Right lobe of liver (tissue), 6 donors: ENCODE measurements at regions not wholly inside any gene's neighbourhood (a gene's known extent, or its start where the extent isn't known, plus 50 kb on each side); places are given as distances from the start of the nearest gene placed in this dataset.

ENCODE experiments used
- ATAC-seq, 4 donors: fragments of 200-7000 bp; cut with Tn5 transposase; one replicate each; pipeline ENCODE4 v1.9.1; 2020; ENCODE audit warnings: mild to moderate bottlenecking in 4 of 4, moderate library complexity in 4 of 4
- DNase-seq, 3 donors: peaks; one replicate each; pipeline ENCODE4 v3.0.0-alpha.2; 2020
- H3K27ac ChIP-seq, 3 donors: fragments of 200-600 bp; one replicate each; pipeline ENCODE4 v1.8.0; 2022
- H3K27me3 ChIP-seq, 2 donors: fragments of 200-600 bp; one replicate each; pipeline ENCODE4 v1.8.0; 2022
- H3K36me3 ChIP-seq, 4 donors: fragments of 200-600 bp; sonication (generic) in 1 of 4; one replicate each; pipeline versions ENCODE4 v1.5.1 to v1.8.0; 2017 to 2022; ENCODE audit warnings: control low read depth in 1 of 4
- H3K4me1 ChIP-seq, 4 donors: fragments of 200-600 bp; sonication (generic) in 1 of 4; one replicate each; pipeline versions ENCODE4 v1.5.1 to v1.8.0; 2017 to 2022; ENCODE audit warnings: control low read depth in 1 of 4
- H3K4me3 ChIP-seq, 3 donors: fragments of 200-600 bp; one replicate each; pipeline ENCODE4 v1.8.0; 2022
- H3K9me3 ChIP-seq, 4 donors: fragments of 200-600 bp; sonication (generic) in 1 of 4; one replicate each; pipeline versions ENCODE4 v1.5.1 to v1.8.0; 2017 to 2022; ENCODE audit warnings: control low read depth in 1 of 4
- CTCF ChIP-seq, 4 donors: fragments of 200-600 bp in 3 of 4; fragments of 450-650 bp in 1 of 4; IDR thresholded peaks; one replicate each; pipeline versions ENCODE4 v1.5.1 to v1.8.0; 2016 to 2022; ENCODE audit warnings: antibody characterized with exemption in 4 of 4, mild to moderate bottlenecking in 2 of 4
- POLR2A ChIP-seq: fragments of 450-650 bp; IDR thresholded peaks from one replicate; pipeline ENCODE4 v1.6.1; 2017; ENCODE audit warnings: antibody characterized with exemption, mild to moderate bottlenecking
- WGBS: methylation state at CpG from one replicate; pipeline ENCODE4 v1.1.6; 2018; ENCODE audit warnings: low coverage, low lambda C conversion rate; ENCODE audit not compliant: insufficient coverage; ENCODE audit errors: missing lambda C conversion rate; 5-methylcytosine and 5-hydroxymethylcytosine counted together
- intact Hi-C, 2 donors: fragments of 100-400 bp; cut with DNase I; formaldehyde crosslinking; loops; one replicate each; pipeline versions ENCODE4 v1.11.2 to v1.14.1; 2022
- donor health status: DM: no; HTN: yes; CAD: no.
- donor health status: DM: no; HTN: no; CAD: no.
- donor health status: DM: no; HTN: no; CAD: no.
- donor health status: DM: no; HTN: yes; CAD: no.
- donor health status: DM: no; HTN: yes; CAD: no.

- WGBS, result 89% methylated on average over 12 of the region's 18 CpGs
- Histone ChIP-seq H3K36me3 (no peaks in the 10 kb centered on the region), H3K27me3 (no peaks in the 10 kb centered on the region), H3K9me3 (no peaks in the 10 kb centered on the region), H3K27ac (no peak overlapping the region), H3K4me3 (no peak overlapping the region), H3K4me1 (peaks cover 0 to 8% (median 0%) of the 10 kb centered on the region in 4 donors)
- no peak for TF ChIP-seq POLR2A
- TF ChIP-seq CTCF (IDR thresholded peaks at IDR 0.05), result no peak
- DNase-seq, result no peak
- no peak for ATAC-seq
- intact Hi-C loops, result no loop called here
Observed at GRCh38 chr2:236718207-236718992, 148.8 kb downstream of the ACKR3 start.

GRCh38 chr2:236719192-236719635 lies 149.6 kb downstream of the ACKR3 start:
- intact Hi-C loops, result no loop called here
- WGBS, result 70% methylated on average over 5 of the region's 9 CpGs
- Histone ChIP-seq H3K36me3 (no peaks in the 10 kb centered on the region), H3K9me3 (no peaks in the 10 kb centered on the region), H3K4me3 (no peak overlapping the region), H3K4me1 (peaks cover 0 to 8% (median 0%) of the 10 kb centered on the region in 4 donors), H3K27ac (no peak overlapping the region), H3K27me3 (no peaks in the 10 kb centered on the region)
- DNase-seq (no peak), ATAC-seq (no peak)
- no peak for TF ChIP-seq CTCF (IDR thresholded peaks at IDR 0.05)
- no peak for TF ChIP-seq POLR2A

- H3K4me1 ChIP-seq, result no peaks in the 10 kb centered on the region
- no peaks in the 10 kb centered on the region for H3K27me3 ChIP-seq
- no peaks in the 10 kb centered on the region for H3K36me3 ChIP-seq
- no peak for DNase-seq
- no peak for ATAC-seq
- TF ChIP-seq CTCF (IDR thresholded peaks at IDR 0.05), result no peak
- TF ChIP-seq POLR2A, result no peak
- no peaks in the 10 kb centered on the region for H3K9me3 ChIP-seq
- H3K27ac ChIP-seq, result no peak overlapping the region
- no peak overlapping the region for H3K4me3 ChIP-seq
- WGBS, result 96% methylated on average over 6 of the region's 15 CpGs
- intact Hi-C loops, result no loop called here
Observed at GRCh38 chr2:236720974-236721540, 151.4 kb downstream of the ACKR3 start.

GRCh38 chr2:236724200-236724599 lies 154.6 kb downstream of the ACKR3 start:
- 84% methylated on average over 3 of the region's 6 CpGs for whole genome bisulfite sequencing
- Histone ChIP-seq H3K27ac (no peak overlapping the region), H3K27me3 (no peaks in the 10 kb centered on the region), H3K9me3 (no peaks in the 10 kb centered on the region), H3K4me3 (no peak overlapping the region), H3K4me1 (peaks cover 0 to 12% (median 4%) of the 10 kb centered on the region in 4 donors), H3K36me3 (no peaks in the 10 kb centered on the region)
- DNase-seq (no peak), ATAC-seq (no peak)
- intact Hi-C loops, result no loop called here
- no peak for TF ChIP-seq CTCF (IDR thresholded peaks at IDR 0.05)
- TF ChIP-seq POLR2A, result no peak
